SK-N-SH treated with all-trans-retinoic acid at 6 μM for 48 hours (cell line): ENCODE measurements at regions not wholly inside any gene's neighbourhood (a gene's known extent, or its start where the extent isn't known, plus 50 kb on each side); places are given as distances from the start of the nearest gene placed in this dataset.

Experiments used
- ATAC-seq: fragments of 200-7000 bp; cut with Tn5 transposase; 3 replicates; pipeline ENCODE4 v1.9.1; 2020; ENCODE audit warnings: mild to moderate bottlenecking, moderate library complexity
- ARNTL ChIP-seq: fragments of 450-650 bp; formaldehyde crosslinking; IDR thresholded peaks from 2 replicates; pipeline ENCODE4 v1.5.0; 2020; ENCODE audit warnings: low read depth, mild to moderate bottlenecking, moderate library complexity, borderline replicate concordance
- BACH2 ChIP-seq: fragments of 250-450 bp; sonication (Bioruptor Pico); IDR thresholded peaks from 2 replicates; pipeline ENCODE4 v1.9.0; 2021; ENCODE audit warnings: mild to moderate bottlenecking, borderline replicate concordance
- CSDC2 ChIP-seq: fragments of 250-450 bp; sonication (Bioruptor Pico); IDR thresholded peaks from 2 replicates; pipeline ENCODE4 v1.5.0; 2020; ENCODE audit warnings: mild to moderate bottlenecking, moderate library complexity
- ESRRG ChIP-seq: fragments of 250-450 bp; sonication (Bioruptor Pico); IDR thresholded peaks from 2 replicates; pipeline ENCODE4 v1.6.1; 2021; ENCODE audit warnings: mild to moderate bottlenecking
- ISL1 ChIP-seq: fragments of 250-450 bp; sonication (Bioruptor Pico); IDR thresholded peaks from 2 replicates; pipeline ENCODE4 v2.1.2; 2022; ENCODE audit warnings: mild to moderate bottlenecking, moderate library complexity
- OSR1 ChIP-seq: fragments of 250-450 bp; sonication (Bioruptor Pico); IDR thresholded peaks from 2 replicates; pipeline ENCODE4 v1.8.0; 2022; ENCODE audit warnings: moderate library complexity, mild to moderate bottlenecking, inconsistent platforms
- PPARA ChIP-seq: fragments of 250-450 bp; sonication (Bioruptor Pico); IDR thresholded peaks from 2 replicates; pipeline ENCODE4 v1.5.0; 2020; ENCODE audit warnings: mild to moderate bottlenecking, borderline replicate concordance
- RARB ChIP-seq: fragments of 250-450 bp; sonication (Bioruptor Pico); IDR thresholded peaks from 2 replicates; pipeline ENCODE4 v1.8.0; 2021; ENCODE audit warnings: mild to moderate bottlenecking, moderate library complexity
- SNAI2 ChIP-seq: fragments of 250-450 bp; sonication (Bioruptor Pico); IDR thresholded peaks from 2 replicates; pipeline ENCODE4 v1.5.0; 2020; ENCODE audit warnings: mild to moderate bottlenecking, moderate library complexity
- TCF4 ChIP-seq: fragments of 250-450 bp; sonication (Bioruptor Pico); IDR thresholded peaks from 2 replicates; pipeline ENCODE4 v1.8.0; 2021; ENCODE audit warnings: mild to moderate bottlenecking, moderate library complexity, borderline replicate concordance
- TOX ChIP-seq: fragments of 250-450 bp; sonication (Bioruptor Pico); IDR thresholded peaks from 2 replicates; pipeline ENCODE4 v1.8.0; 2021; ENCODE audit warnings: mild to moderate bottlenecking, moderate library complexity, borderline replicate concordance
- ZFP3 ChIP-seq: fragments of 250-450 bp; sonication (Bioruptor Pico); IDR thresholded peaks from 2 replicates; pipeline ENCODE4 v1.5.0; 2020; ENCODE audit warnings: mild to moderate bottlenecking, moderate library complexity
- ZFP30 ChIP-seq: fragments of 450-650 bp; formaldehyde crosslinking; IDR thresholded peaks from 2 replicates; pipeline ENCODE4 v1.5.0; 2022; ENCODE audit warnings: mild to moderate bottlenecking, moderate library complexity
- ZNF70 ChIP-seq: fragments of 450-650 bp; formaldehyde crosslinking; IDR thresholded peaks from 2 replicates; pipeline ENCODE4 v1.5.0; 2020; ENCODE audit warnings: mild to moderate bottlenecking, moderate library complexity
- ZNF8 ChIP-seq: fragments of 450-650 bp; formaldehyde crosslinking; IDR thresholded peaks from 2 replicates; pipeline ENCODE4 v1.5.0; 2020; ENCODE audit warnings: mild to moderate bottlenecking, moderate library complexity
- TF ChIP-seq, protein P1 (sequence below): fragments of 250-450 bp; sonication (Bioruptor Pico); IDR thresholded peaks from 2 replicates; pipeline ENCODE4 v1.8.0; 2021; ENCODE audit warnings: low read depth, mild to moderate bottlenecking, moderate library complexity, borderline replicate concordance
- TF ChIP-seq, protein P2 (sequence below): fragments of 250-450 bp; sonication (Bioruptor Pico); IDR thresholded peaks from 2 replicates; pipeline ENCODE4 v1.5.1; 2020; ENCODE audit warnings: low read depth, mild to moderate bottlenecking, moderate library complexity
- TF ChIP-seq, protein P3 (sequence below): fragments of 250-450 bp; sonication (Bioruptor Pico); IDR thresholded peaks from 2 replicates; pipeline ENCODE4 v1.8.0; 2020; ENCODE audit warnings: mild to moderate bottlenecking, moderate library complexity, borderline replicate concordance
- TF ChIP-seq, protein P4 (sequence below): fragments of 250-450 bp; sonication (Bioruptor Pico); IDR thresholded peaks from 2 replicates; pipeline ENCODE4 v1.5.1; 2021; ENCODE audit warnings: mild to moderate bottlenecking, moderate library complexity
- TF ChIP-seq, protein P5 (sequence below): fragments of 250-450 bp; sonication (Bioruptor Pico); IDR thresholded peaks from 2 replicates; pipeline ENCODE4 v1.5.0; 2020; ENCODE audit warnings: mild to moderate bottlenecking, moderate library complexity

DNA sequence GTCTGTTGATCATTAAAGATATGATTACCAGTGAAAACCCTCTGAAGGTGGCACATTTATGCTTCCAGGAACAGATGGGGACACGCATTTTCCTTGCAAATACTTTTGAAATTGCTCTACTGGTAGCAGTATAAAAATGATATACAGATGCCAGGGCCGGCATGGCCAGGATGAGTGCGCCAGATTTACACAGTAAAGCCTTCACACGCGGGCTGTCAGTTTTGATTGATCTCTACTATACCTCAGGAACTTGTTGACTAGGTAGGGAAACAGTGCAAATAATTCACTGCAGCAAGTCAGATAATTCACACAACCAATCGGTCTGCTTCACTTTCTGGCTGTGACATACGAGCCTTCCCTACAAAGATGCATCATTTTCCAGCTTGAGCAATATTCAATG, 123.2 kb upstream of the BARHL2 start:
- no peak for ATAC-seq
- TF ChIP-seq OSR1 (CRISPR knock-in tag) (no peak), ISL1 (CRISPR knock-in tag) (no peak), ZFP30 (CRISPR knock-in tag) (no peak), CSDC2 (CRISPR knock-in tag) (no peak)
- TF ChIP-seq, protein P1, sequence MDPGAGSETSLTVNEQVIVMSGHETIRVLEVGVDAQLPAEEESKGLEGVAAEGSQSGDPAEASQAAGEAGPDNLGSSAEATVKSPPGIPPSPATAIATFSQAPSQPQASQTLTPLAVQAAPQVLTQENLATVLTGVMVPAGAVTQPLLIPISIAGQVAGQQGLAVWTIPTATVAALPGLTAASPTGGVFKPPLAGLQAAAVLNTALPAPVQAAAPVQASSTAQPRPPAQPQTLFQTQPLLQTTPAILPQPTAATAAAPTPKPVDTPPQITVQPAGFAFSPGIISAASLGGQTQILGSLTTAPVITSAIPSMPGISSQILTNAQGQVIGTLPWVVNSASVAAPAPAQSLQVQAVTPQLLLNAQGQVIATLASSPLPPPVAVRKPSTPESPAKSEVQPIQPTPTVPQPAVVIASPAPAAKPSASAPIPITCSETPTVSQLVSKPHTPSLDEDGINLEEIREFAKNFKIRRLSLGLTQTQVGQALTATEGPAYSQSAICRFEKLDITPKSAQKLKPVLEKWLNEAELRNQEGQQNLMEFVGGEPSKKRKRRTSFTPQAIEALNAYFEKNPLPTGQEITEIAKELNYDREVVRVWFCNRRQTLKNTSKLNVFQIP (CRISPR knock-in tag) = no peak

DNA sequence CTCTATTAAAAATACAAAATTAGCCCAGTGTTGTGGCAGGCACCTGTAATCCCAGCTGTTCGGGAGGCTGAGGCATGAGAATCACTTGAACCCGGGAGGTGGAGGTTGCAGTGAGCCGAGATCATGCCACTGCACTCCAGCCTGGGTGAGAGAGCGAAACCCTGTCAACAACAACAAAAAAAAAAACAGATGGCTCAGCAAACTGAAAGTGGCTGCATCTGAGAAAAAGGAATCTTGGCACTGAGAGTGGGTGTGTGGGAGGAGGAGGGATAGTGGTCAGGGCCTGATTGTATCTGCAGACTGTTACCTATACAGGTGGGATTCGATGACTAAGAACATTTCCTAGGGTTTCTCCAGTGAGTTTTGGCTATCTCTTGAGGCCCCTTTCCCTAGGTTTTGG, 122.2 kb upstream of the BARHL2 start:
- ATAC-seq = no peak
- TF ChIP-seq, protein P2, sequence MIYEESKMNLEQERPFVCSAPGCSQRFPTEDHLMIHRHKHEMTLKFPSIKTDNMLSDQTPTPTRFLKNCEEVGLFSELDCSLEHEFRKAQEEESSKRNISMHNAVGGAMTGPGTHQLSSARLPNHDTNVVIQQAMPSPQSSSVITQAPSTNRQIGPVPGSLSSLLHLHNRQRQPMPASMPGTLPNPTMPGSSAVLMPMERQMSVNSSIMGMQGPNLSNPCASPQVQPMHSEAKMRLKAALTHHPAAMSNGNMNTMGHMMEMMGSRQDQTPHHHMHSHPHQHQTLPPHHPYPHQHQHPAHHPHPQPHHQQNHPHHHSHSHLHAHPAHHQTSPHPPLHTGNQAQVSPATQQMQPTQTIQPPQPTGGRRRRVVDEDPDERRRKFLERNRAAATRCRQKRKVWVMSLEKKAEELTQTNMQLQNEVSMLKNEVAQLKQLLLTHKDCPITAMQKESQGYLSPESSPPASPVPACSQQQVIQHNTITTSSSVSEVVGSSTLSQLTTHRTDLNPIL (CRISPR knock-in tag) = no peak
- TF ChIP-seq, protein P3, sequence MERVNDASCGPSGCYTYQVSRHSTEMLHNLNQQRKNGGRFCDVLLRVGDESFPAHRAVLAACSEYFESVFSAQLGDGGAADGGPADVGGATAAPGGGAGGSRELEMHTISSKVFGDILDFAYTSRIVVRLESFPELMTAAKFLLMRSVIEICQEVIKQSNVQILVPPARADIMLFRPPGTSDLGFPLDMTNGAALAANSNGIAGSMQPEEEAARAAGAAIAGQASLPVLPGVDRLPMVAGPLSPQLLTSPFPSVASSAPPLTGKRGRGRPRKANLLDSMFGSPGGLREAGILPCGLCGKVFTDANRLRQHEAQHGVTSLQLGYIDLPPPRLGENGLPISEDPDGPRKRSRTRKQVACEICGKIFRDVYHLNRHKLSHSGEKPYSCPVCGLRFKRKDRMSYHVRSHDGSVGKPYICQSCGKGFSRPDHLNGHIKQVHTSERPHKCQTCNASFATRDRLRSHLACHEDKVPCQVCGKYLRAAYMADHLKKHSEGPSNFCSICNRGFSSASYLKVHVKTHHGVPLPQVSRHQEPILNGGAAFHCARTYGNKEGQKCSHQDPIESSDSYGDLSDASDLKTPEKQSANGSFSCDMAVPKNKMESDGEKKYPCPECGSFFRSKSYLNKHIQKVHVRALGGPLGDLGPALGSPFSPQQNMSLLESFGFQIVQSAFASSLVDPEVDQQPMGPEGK = no peak
- no peak for TF ChIP-seq BACH2 (CRISPR knock-in tag)
- TF ChIP-seq ZFP3 = no peak
- TF ChIP-seq ZNF8 = no peak
- TF ChIP-seq PPARA = no peak
- no peak for TF ChIP-seq ZFP30 (CRISPR knock-in tag)
- no peak for TF ChIP-seq TCF4 (CRISPR knock-in tag)
- TF ChIP-seq SNAI2 = no peak
- no peak for TF ChIP-seq ESRRG (CRISPR knock-in tag)
- TF ChIP-seq, protein P1 (CRISPR knock-in tag) = no peak
- TF ChIP-seq, protein P4, sequence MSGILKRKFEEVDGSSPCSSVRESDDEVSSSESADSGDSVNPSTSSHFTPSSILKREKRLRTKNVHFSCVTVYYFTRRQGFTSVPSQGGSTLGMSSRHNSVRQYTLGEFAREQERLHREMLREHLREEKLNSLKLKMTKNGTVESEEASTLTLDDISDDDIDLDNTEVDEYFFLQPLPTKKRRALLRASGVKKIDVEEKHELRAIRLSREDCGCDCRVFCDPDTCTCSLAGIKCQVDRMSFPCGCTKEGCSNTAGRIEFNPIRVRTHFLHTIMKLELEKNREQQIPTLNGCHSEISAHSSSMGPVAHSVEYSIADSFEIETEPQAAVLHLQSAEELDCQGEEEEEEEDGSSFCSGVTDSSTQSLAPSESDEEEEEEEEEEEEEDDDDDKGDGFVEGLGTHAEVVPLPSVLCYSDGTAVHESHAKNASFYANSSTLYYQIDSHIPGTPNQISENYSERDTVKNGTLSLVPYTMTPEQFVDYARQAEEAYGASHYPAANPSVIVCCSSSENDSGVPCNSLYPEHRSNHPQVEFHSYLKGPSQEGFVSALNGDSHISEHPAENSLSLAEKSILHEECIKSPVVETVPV (CRISPR knock-in tag) = no peak
- TF ChIP-seq ARNTL (CRISPR knock-in tag) = no peak

DNA sequence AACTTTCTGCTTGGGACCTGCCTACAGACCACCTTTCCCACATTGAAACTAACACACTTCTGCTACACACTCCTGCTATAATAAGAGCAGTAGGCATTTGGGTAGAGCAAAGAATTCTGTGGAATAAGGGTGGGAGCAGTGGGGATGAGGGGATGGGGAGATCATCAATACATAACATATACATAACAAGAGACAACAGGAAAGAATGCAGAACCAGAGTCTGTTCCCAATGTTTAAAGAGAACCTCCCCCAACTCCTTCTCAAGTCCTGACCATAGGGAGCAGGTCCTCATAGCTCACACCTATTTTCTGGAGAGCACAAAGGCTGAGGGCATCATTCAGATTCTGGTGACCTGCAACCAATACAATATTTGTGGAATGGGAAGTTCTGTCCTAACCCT, 121.6 kb upstream of the BARHL2 start:
- no peak for ATAC-seq
- TF ChIP-seq TOX (CRISPR knock-in tag) (no peak), OSR1 (CRISPR knock-in tag) (no peak)
- TF ChIP-seq, protein P5, sequence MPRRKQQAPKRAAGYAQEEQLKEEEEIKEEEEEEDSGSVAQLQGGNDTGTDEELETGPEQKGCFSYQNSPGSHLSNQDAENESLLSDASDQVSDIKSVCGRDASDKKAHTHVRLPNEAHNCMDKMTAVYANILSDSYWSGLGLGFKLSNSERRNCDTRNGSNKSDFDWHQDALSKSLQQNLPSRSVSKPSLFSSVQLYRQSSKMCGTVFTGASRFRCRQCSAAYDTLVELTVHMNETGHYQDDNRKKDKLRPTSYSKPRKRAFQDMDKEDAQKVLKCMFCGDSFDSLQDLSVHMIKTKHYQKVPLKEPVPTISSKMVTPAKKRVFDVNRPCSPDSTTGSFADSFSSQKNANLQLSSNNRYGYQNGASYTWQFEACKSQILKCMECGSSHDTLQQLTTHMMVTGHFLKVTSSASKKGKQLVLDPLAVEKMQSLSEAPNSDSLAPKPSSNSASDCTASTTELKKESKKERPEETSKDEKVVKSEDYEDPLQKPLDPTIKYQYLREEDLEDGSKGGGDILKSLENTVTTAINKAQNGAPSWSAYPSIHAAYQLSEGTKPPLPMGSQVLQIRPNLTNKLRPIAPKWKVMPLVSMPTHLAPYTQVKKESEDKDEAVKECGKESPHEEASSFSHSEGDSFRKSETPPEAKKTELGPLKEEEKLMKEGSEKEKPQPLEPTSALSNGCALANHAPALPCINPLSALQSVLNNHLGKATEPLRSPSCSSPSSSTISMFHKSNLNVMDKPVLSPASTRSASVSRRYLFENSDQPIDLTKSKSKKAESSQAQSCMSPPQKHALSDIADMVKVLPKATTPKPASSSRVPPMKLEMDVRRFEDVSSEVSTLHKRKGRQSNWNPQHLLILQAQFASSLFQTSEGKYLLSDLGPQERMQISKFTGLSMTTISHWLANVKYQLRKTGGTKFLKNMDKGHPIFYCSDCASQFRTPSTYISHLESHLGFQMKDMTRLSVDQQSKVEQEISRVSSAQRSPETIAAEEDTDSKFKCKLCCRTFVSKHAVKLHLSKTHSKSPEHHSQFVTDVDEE = no peak

DNA sequence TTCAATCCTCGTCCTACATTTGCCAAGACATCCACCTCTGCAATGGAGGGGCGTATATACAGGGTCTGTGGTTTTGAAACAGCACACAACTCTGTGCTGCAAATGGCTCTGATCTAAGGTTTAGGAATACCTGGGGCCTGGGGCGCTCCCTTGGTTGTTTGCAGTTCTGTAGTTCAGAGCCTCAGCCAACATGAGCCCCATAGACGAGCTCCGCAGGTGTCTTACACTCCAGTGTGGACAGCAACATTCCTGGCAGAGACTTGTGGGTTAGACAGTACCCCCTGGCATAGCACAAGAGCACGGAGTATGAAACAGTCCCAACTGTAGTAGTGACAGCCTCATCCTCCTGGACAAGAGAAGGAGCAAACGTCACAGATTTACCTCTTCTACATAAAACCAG, 120.3 kb upstream of the BARHL2 start:
- ATAC-seq = no peak
- TF ChIP-seq, protein P4 (CRISPR knock-in tag) = no peak
- TF ChIP-seq, protein P3 = no peak
- TF ChIP-seq RARB (CRISPR knock-in tag) (no peak), BACH2 (CRISPR knock-in tag) (no peak), ZNF70 (CRISPR knock-in tag) (no peak), ZNF8 (no peak), CSDC2 (CRISPR knock-in tag) (no peak), ESRRG (CRISPR knock-in tag) (no peak), PPARA (no peak), TCF4 (CRISPR knock-in tag) (no peak), ISL1 (CRISPR knock-in tag) (no peak), OSR1 (CRISPR knock-in tag) (no peak)
